ENCODE measurements at regions not wholly inside any gene's neighbourhood (a gene's known extent, or its start where the extent isn't known, plus 50 kb on each side); places are given as distances from the start of the nearest gene placed in this dataset.

GRCh38 chr5:171619196-171619595 lies 166.4 kb upstream of the SMIM23 start:
- DNase-seq (ENCODE audit: low spot score), result no peak
- no peak overlapping the region for H3K27ac ChIP-seq
- H3K27me3 ChIP-seq (replicated peaks; ENCODE audit: insufficient read depth), result no peaks in the 10 kb centered on the region
- TF ChIP-seq CTCF (IDR thresholded peaks at IDR 0.05), result no peak
- H3K36me3 ChIP-seq, result no peaks in the 10 kb centered on the region
- H3K4me3 ChIP-seq, result no peak overlapping the region
- ATAC-seq (ENCODE audit: insufficient number of reproducible peaks, low FRiP score, low read depth), result no peak
- H3K4me1 ChIP-seq (ENCODE audit: control insufficient read depth in 1 of 2, low read depth in 2 of 2), result no peaks in the 10 kb centered on the region
- no peaks in the 10 kb centered on the region for H3K9me3 ChIP-seq

GRCh38 chr5:171619744-171620143 lies 165.9 kb upstream of the SMIM23 start:
- ATAC-seq (ENCODE audit: insufficient number of reproducible peaks, low FRiP score, low read depth) (no peak), DNase-seq (ENCODE audit: low spot score) (no peak)
- no peak overlapping the region for H3K27ac ChIP-seq
- H3K36me3 ChIP-seq, result no peaks in the 10 kb centered on the region
- no peak for TF ChIP-seq CTCF (IDR thresholded peaks at IDR 0.05)
- no peaks in the 10 kb centered on the region for H3K27me3 ChIP-seq (replicated peaks; ENCODE audit: insufficient read depth)
- no peak overlapping the region for H3K4me3 ChIP-seq
- no peaks in the 10 kb centered on the region for H3K4me1 ChIP-seq (ENCODE audit: control insufficient read depth in 1 of 2, low read depth in 2 of 2)
- no peaks in the 10 kb centered on the region for H3K9me3 ChIP-seq

GRCh38 chr5:171622010-171622409 lies 163.6 kb upstream of the SMIM23 start:
- no peaks in the 10 kb centered on the region for H3K27me3 ChIP-seq (replicated peaks; ENCODE audit: insufficient read depth)
- no peaks in the 10 kb centered on the region for H3K4me1 ChIP-seq (ENCODE audit: control insufficient read depth in 1 of 2, low read depth in 2 of 2)
- H3K9me3 ChIP-seq, result no peaks in the 10 kb centered on the region
- no peaks in the 10 kb centered on the region for H3K36me3 ChIP-seq
- no peak for ATAC-seq (ENCODE audit: insufficient number of reproducible peaks, low FRiP score, low read depth)
- no peak for TF ChIP-seq CTCF (IDR thresholded peaks at IDR 0.05)
- no peak overlapping the region for H3K4me3 ChIP-seq
- H3K27ac ChIP-seq, result no peak overlapping the region
- DNase-seq (ENCODE audit: low spot score), result no peak

GRCh38 chr5:171623107-171623506 lies 162.5 kb upstream of the SMIM23 start:
- H3K36me3 ChIP-seq, result no peaks in the 10 kb centered on the region
- H3K27me3 ChIP-seq (replicated peaks; ENCODE audit: insufficient read depth), result no peaks in the 10 kb centered on the region
- TF ChIP-seq CTCF (IDR thresholded peaks at IDR 0.05), result no peak
- H3K4me1 ChIP-seq (ENCODE audit: control insufficient read depth in 1 of 2, low read depth in 2 of 2), result no peaks in the 10 kb centered on the region
- H3K27ac ChIP-seq, result no peak overlapping the region
- ATAC-seq (ENCODE audit: insufficient number of reproducible peaks, low FRiP score, low read depth) (no peak), DNase-seq (ENCODE audit: low spot score) (no peak)
- H3K9me3 ChIP-seq, result no peaks in the 10 kb centered on the region
- H3K4me3 ChIP-seq, result no peak overlapping the region

GRCh38 chr5:171623551-171624097 lies 162.0 kb upstream of the SMIM23 start:
- no peaks in the 10 kb centered on the region for H3K27me3 ChIP-seq (replicated peaks; ENCODE audit: insufficient read depth)
- TF ChIP-seq CTCF (IDR thresholded peaks at IDR 0.05), result no peak
- no peak overlapping the region for H3K4me3 ChIP-seq
- H3K9me3 ChIP-seq, result no peaks in the 10 kb centered on the region
- H3K36me3 ChIP-seq, result no peaks in the 10 kb centered on the region
- DNase-seq (ENCODE audit: low spot score) (no peak), ATAC-seq (ENCODE audit: insufficient number of reproducible peaks, low FRiP score, low read depth) (no peak)
- no peaks in the 10 kb centered on the region for H3K4me1 ChIP-seq (ENCODE audit: control insufficient read depth in 1 of 2, low read depth in 2 of 2)
- H3K27ac ChIP-seq, result no peak overlapping the region

Data from thoracic aorta (tissue), 2 donors.